CD4-positive, CD25-positive, alpha-beta regulatory T cell (primary cell): ENCODE measurements at regions not wholly inside any gene's neighbourhood (a gene's known extent, or its start where the extent isn't known, plus 50 kb on each side); places are given as distances from the start of the nearest gene placed in this dataset.

Source experiments
- ATAC-seq, 2 donors: fragments of 150-1000 bp; cut with Tn5 transposase; one replicate each; pipeline ENCODE4 v1.10.0; 2021; ENCODE audit warnings: low read depth in 2 of 2, moderate number of reproducible peaks in 2 of 2, moderate library complexity in 1 of 2
- DNase-seq, 3 donors: peaks; one replicate each; pipeline versions ENCODE4 v3.0.0 to v3.0.0-alpha.2; 2012 to 2022; ENCODE audit warnings: mixed read lengths in 1 of 3
- H3K27ac ChIP-seq: one replicate; pipeline ENCODE4 v1.7.0; 2013; ENCODE audit warnings: mild to moderate bottlenecking, low read length; ENCODE audit not compliant: insufficient read depth, poor library complexity, severe bottlenecking
- H3K27me3 ChIP-seq: one replicate; pipeline ENCODE4 v1.7.0; 2013; ENCODE audit warnings: low read length; ENCODE audit not compliant: control insufficient read depth, insufficient read depth
- H3K36me3 ChIP-seq: one replicate; pipeline ENCODE4 v1.7.0; 2013; ENCODE audit warnings: mild to moderate bottlenecking, low read length, moderate library complexity; ENCODE audit not compliant: control insufficient read depth, insufficient read depth
- H3K4me1 ChIP-seq: 2 replicates; pipeline ENCODE4 v1.7.0; 2013; ENCODE audit warnings: mild to moderate bottlenecking, low read length; ENCODE audit not compliant: insufficient read depth, control insufficient read depth, poor library complexity, severe bottlenecking
- H3K4me3 ChIP-seq: one replicate; pipeline ENCODE4 v1.7.0; 2013; ENCODE audit warnings: low read depth, mild to moderate bottlenecking, low read length, moderate library complexity
- H3K9me3 ChIP-seq, 2 experiments: 1 replicate in 1 of 2; 2 replicates in 1 of 2; pipeline ENCODE4 v1.7.0; 2013; ENCODE audit warnings: low read length in 2 of 2, mild to moderate bottlenecking in 1 of 2, moderate library complexity in 1 of 2; ENCODE audit not compliant: control insufficient read depth in 2 of 2
- H3K27ac Mint-ChIP-seq, 3 donors: one replicate each; pipeline ENCODE4 v1.8.0; 2020 to 2022; ENCODE audit warnings: mild to moderate bottlenecking in 3 of 3, mixed read lengths in 3 of 3, moderate library complexity in 2 of 3
- H3K27me3 Mint-ChIP-seq: one replicate; pipeline ENCODE4 v1.8.0; 2022; ENCODE audit warnings: mild to moderate bottlenecking, mixed read lengths
- H3K36me3 Mint-ChIP-seq: one replicate; pipeline ENCODE4 v1.8.0; 2020; ENCODE audit warnings: mixed read lengths
- H3K4me1 Mint-ChIP-seq, 4 donors: one replicate each; pipeline ENCODE4 v1.8.0; 2020 to 2022; ENCODE audit warnings: mixed read lengths in 4 of 4, mild to moderate bottlenecking in 1 of 4
- H3K4me3 Mint-ChIP-seq, 4 donors: one replicate each; pipeline ENCODE4 v1.8.0; 2020 to 2022; ENCODE audit warnings: mild to moderate bottlenecking in 4 of 4, mixed read lengths in 4 of 4, moderate library complexity in 3 of 4
- H3K9me3 Mint-ChIP-seq, 7 donors: one replicate each; pipeline ENCODE4 v1.8.0; 2020 to 2022; ENCODE audit warnings: mixed read lengths in 7 of 7, mild to moderate bottlenecking in 3 of 7, moderate library complexity in 2 of 7

GRCh38 chr1:164183854-164184635 is 374.9 kb upstream of the PBX1 start:
- H3K9me3 ChIP-seq = peaks cover 0 to 5% of the 10 kb centered on the region in 2 experiments
- Mint-ChIP-seq H3K9me3 (peaks cover 5 to 26% (median 7%) of the 10 kb centered on the region in 7 donors), H3K4me1 (no peaks in the 10 kb centered on the region), H3K36me3 (no peaks in the 10 kb centered on the region), H3K27ac (no peak overlapping the region), H3K4me3 (no peak overlapping the region), H3K27me3 (no peaks in the 10 kb centered on the region)
- no peak for ATAC-seq
- H3K27ac ChIP-seq = no peak overlapping the region
- no peak for DNase-seq
- H3K4me3 ChIP-seq = no peak overlapping the region
- no peaks in the 10 kb centered on the region for H3K36me3 ChIP-seq
- H3K4me1 ChIP-seq = no peaks in the 10 kb centered on the region
- no peaks in the 10 kb centered on the region for H3K27me3 ChIP-seq

GRCh38 chr1:164186881-164187280 is 372.1 kb upstream of the PBX1 start:
- H3K27ac ChIP-seq = no peak overlapping the region
- H3K36me3 ChIP-seq = no peaks in the 10 kb centered on the region
- Mint-ChIP-seq H3K4me1 (no peaks in the 10 kb centered on the region), H3K36me3 (no peaks in the 10 kb centered on the region), H3K27ac (no peak overlapping the region), H3K4me3 (no peak overlapping the region), H3K27me3 (no peaks in the 10 kb centered on the region), H3K9me3 (peaks cover 3 to 18% (median 9%) of the 10 kb centered on the region in 7 donors)
- no peaks in the 10 kb centered on the region for H3K4me1 ChIP-seq
- ATAC-seq = no peak
- no peak overlapping the region for H3K4me3 ChIP-seq
- H3K9me3 ChIP-seq = peaks cover 0 to 2% of the 10 kb centered on the region in 2 experiments
- H3K27me3 ChIP-seq = no peaks in the 10 kb centered on the region
- no peak for DNase-seq

- Histone ChIP-seq H3K27ac (no peak overlapping the region), H3K9me3 (peaks cover 0 to 2% of the 10 kb centered on the region in 2 experiments), H3K4me3 (no peak overlapping the region), H3K27me3 (no peaks in the 10 kb centered on the region), H3K4me1 (no peaks in the 10 kb centered on the region), H3K36me3 (no peaks in the 10 kb centered on the region)
- H3K9me3 Mint-ChIP-seq = peaks cover 4 to 31% (median 10%) of the 10 kb centered on the region in 7 donors
- H3K36me3 Mint-ChIP-seq = no peaks in the 10 kb centered on the region
- no peaks in the 10 kb centered on the region for H3K4me1 Mint-ChIP-seq
- no peak for DNase-seq
- no peak overlapping the region for H3K27ac Mint-ChIP-seq
- H3K4me3 Mint-ChIP-seq = no peak overlapping the region
- no peak for ATAC-seq
- no peaks in the 10 kb centered on the region for H3K27me3 Mint-ChIP-seq
These were observed 370.5 kb upstream of the PBX1 start for GRCh38 chr1:164188497-164188896.

- H3K4me1 ChIP-seq = no peaks in the 10 kb centered on the region
- no peak overlapping the region for H3K4me3 ChIP-seq
- H3K4me1 Mint-ChIP-seq = no peaks in the 10 kb centered on the region
- H3K27me3 ChIP-seq = no peaks in the 10 kb centered on the region
- ATAC-seq (no peak), DNase-seq (no peak)
- no peaks in the 10 kb centered on the region for H3K36me3 ChIP-seq
- H3K9me3 Mint-ChIP-seq = peaks cover 0 to 26% (median 9%) of the 10 kb centered on the region in 7 donors
- H3K27ac ChIP-seq = no peak overlapping the region
- H3K27me3 Mint-ChIP-seq = no peaks in the 10 kb centered on the region
- no peak overlapping the region for H3K4me3 Mint-ChIP-seq
- H3K27ac Mint-ChIP-seq = no peak overlapping the region
- H3K36me3 Mint-ChIP-seq = no peaks in the 10 kb centered on the region
- peaks cover 2 to 3% of the 10 kb centered on the region in 2 experiments for H3K9me3 ChIP-seq
These were observed 367.8 kb upstream of the PBX1 start for GRCh38 chr1:164191191-164191590.

- H3K4me3 ChIP-seq = no peak overlapping the region
- H3K36me3 ChIP-seq = no peaks in the 10 kb centered on the region
- no peaks in the 10 kb centered on the region for H3K27me3 Mint-ChIP-seq
These were observed 348.7 kb upstream of the PBX1 start for GRCh38 chr1:164210211-164210739.

GRCh38 chr1:164223378-164223777 is 335.6 kb upstream of the PBX1 start:
- no peaks in the 10 kb centered on the region for H3K36me3 ChIP-seq
- no peak overlapping the region for H3K27ac Mint-ChIP-seq
- H3K9me3 Mint-ChIP-seq = peaks cover 0 to 19% (median 6%) of the 10 kb centered on the region in 7 donors
- no peaks in the 10 kb centered on the region for H3K27me3 ChIP-seq
- H3K4me3 ChIP-seq = no peak overlapping the region
- no peak overlapping the region for H3K4me3 Mint-ChIP-seq
- H3K27ac ChIP-seq = no peak overlapping the region
- H3K27me3 Mint-ChIP-seq = no peaks in the 10 kb centered on the region
- no peaks in the 10 kb centered on the region for H3K36me3 Mint-ChIP-seq
- no peaks in the 10 kb centered on the region for H3K4me1 Mint-ChIP-seq
- DNase-seq (no peak), ATAC-seq (no peak)
- H3K9me3 ChIP-seq = peaks cover 0 to 3% of the 10 kb centered on the region in 2 experiments
- H3K4me1 ChIP-seq = no peaks in the 10 kb centered on the region

More at GRCh38 chr1:164210211-164210739, 348.7 kb upstream of the PBX1 start:
- Histone ChIP-seq H3K9me3 (no peaks in the 10 kb centered on the region), H3K4me1 (no peaks in the 10 kb centered on the region), H3K27ac (no peak overlapping the region), H3K27me3 (no peaks in the 10 kb centered on the region)
- ATAC-seq (no peak), DNase-seq (no peak)
- Mint-ChIP-seq H3K4me1 (no peaks in the 10 kb centered on the region), H3K36me3 (no peaks in the 10 kb centered on the region), H3K9me3 (peaks cover 0 to 13% (median 0%) of the 10 kb centered on the region in 7 donors), H3K27ac (no peak overlapping the region), H3K4me3 (no peak overlapping the region)

GRCh38 chr1:164225011-164225410 is 334.0 kb upstream of the PBX1 start:
- Histone ChIP-seq H3K27ac (no peak overlapping the region), H3K4me1 (no peaks in the 10 kb centered on the region), H3K9me3 (peaks cover 0 to 5% of the 10 kb centered on the region in 2 experiments), H3K27me3 (no peaks in the 10 kb centered on the region), H3K36me3 (no peaks in the 10 kb centered on the region), H3K4me3 (no peak overlapping the region)
- Mint-ChIP-seq H3K27me3 (no peaks in the 10 kb centered on the region), H3K4me3 (no peak overlapping the region), H3K27ac (no peak overlapping the region), H3K4me1 (no peaks in the 10 kb centered on the region), H3K36me3 (no peaks in the 10 kb centered on the region), H3K9me3 (peaks cover 0 to 14% (median 7%) of the 10 kb centered on the region in 7 donors)
- ATAC-seq = no peak
- DNase-seq = no peak

GRCh38 chr1:164226977-164227376 is 332.0 kb upstream of the PBX1 start:
- no peaks in the 10 kb centered on the region for H3K4me1 ChIP-seq
- no peak overlapping the region for H3K4me3 ChIP-seq
- Mint-ChIP-seq H3K27me3 (no peaks in the 10 kb centered on the region), H3K9me3 (peaks cover 0 to 22% (median 7%) of the 10 kb centered on the region in 7 donors), H3K36me3 (no peaks in the 10 kb centered on the region), H3K4me3 (no peak overlapping the region), H3K27ac (no peak overlapping the region), H3K4me1 (no peaks in the 10 kb centered on the region)
- DNase-seq = no peak
- peaks cover 0 to 5% of the 10 kb centered on the region in 2 experiments for H3K9me3 ChIP-seq
- H3K27me3 ChIP-seq = no peaks in the 10 kb centered on the region
- no peak for ATAC-seq
- H3K36me3 ChIP-seq = no peaks in the 10 kb centered on the region
- H3K27ac ChIP-seq = no peak overlapping the region
